Activated CD4-positive, alpha-beta memory T cell treated with anti-CD3 and anti-CD28 coated beads, Interleukin-2, amount 10 ng/mL, durations not matched to agents 7 days and 5 days (primary cell): ENCODE measurements at regions not wholly inside any gene's neighbourhood (a gene's known extent, or its start where the extent isn't known, plus 50 kb on each side); places are given as distances from the start of the nearest gene placed in this dataset.
"Not testable (repeated sequence)": the region's sequence is repeated elsewhere in the genome, so short reads cannot be mapped to it uniquely, and the experiment has no call there.

Experiments
- CTCF ChIA-PET: fragments of 350-600 bp; sonication (Branson Sonifier 250); formaldehyde crosslinking; loops from one replicate; lab custom pipeline; 2021; ENCODE audit warnings: antibody characterized with exemption, inconsistent platforms; lab: Charles Lee
- POLR2A ChIA-PET: fragments of 350-600 bp; sonication (Branson Sonifier 250); formaldehyde crosslinking; loops from one replicate; lab custom pipeline; 2021; ENCODE audit warnings: antibody characterized with exemption; lab: Charles Lee
- DNase-seq: peaks from one replicate; pipeline ENCODE4 v3.0.0-alpha.2; 2020
- H3K27ac Mint-ChIP-seq: one replicate; pipeline ENCODE4 v1.8.0; 2021; ENCODE audit warnings: mild to moderate bottlenecking, mixed read lengths
- H3K27me3 Mint-ChIP-seq: one replicate; pipeline ENCODE4 v1.8.0; 2021; ENCODE audit warnings: mixed read lengths
- H3K36me3 Mint-ChIP-seq: one replicate; pipeline ENCODE4 v1.8.0; 2021; ENCODE audit warnings: low read depth, mixed read lengths
- H3K4me1 Mint-ChIP-seq: one replicate; pipeline ENCODE4 v1.8.0; 2021; ENCODE audit warnings: mixed read lengths
- H3K4me3 Mint-ChIP-seq: one replicate; pipeline ENCODE4 v1.8.0; 2021; ENCODE audit warnings: mild to moderate bottlenecking, mixed read lengths
- H3K9me3 Mint-ChIP-seq: one replicate; pipeline ENCODE4 v1.8.0; 2021; ENCODE audit warnings: mixed read lengths

DNA sequence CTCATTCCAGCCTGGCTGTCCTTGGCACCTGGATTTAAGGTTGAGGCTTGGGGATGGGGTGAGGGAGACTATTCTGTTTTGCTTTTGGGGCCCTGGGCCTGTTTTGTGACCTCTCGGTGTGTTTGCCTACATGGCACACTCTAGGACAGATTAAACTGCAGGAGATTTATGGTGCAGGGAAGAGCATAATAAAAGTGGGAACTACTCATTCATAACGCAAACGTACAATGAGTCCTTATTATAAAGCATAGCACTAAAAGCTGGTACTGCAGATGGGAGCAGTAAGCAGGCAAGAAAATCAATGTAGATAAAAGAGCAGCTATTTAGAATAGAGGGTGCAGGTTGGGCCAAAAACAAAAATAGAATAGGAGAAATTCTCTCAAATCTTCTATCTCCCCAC is 238.4 kb downstream of the ACTR3 start:
- POLR2A ChIA-PET: no interaction called here
- H3K27me3 Mint-ChIP-seq: peaks cover 3% of the 10 kb centered on the region
- no peak overlapping the region for H3K27ac Mint-ChIP-seq
- no peak overlapping the region for H3K4me3 Mint-ChIP-seq
- CTCF ChIA-PET: no interaction called here
- no peaks in the 10 kb centered on the region for H3K9me3 Mint-ChIP-seq
- no peaks in the 10 kb centered on the region for H3K4me1 Mint-ChIP-seq
- DNase-seq: no peak
- H3K36me3 Mint-ChIP-seq: no peaks in the 10 kb centered on the region

DNA sequence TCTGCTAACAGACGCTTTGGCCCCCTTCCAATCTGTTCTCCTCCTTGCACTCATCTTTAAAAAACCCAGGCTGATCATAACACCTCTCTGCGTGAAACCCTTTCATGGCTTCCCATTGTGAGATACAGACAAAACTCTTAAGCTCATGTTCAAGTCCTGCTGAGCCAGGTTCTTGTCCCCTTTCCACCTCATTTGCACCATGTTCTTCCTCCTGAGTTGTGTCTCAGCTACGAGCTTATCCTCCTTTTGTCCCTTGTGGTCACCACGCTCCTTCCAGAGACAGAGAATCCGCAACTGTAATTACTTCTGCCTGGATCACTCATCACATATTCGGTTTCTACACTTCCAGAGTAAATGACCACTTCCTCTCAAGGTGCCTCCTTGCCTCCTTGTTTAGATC is 238.8 kb downstream of the ACTR3 start:
- CTCF ChIA-PET: no interaction called here

DNA sequence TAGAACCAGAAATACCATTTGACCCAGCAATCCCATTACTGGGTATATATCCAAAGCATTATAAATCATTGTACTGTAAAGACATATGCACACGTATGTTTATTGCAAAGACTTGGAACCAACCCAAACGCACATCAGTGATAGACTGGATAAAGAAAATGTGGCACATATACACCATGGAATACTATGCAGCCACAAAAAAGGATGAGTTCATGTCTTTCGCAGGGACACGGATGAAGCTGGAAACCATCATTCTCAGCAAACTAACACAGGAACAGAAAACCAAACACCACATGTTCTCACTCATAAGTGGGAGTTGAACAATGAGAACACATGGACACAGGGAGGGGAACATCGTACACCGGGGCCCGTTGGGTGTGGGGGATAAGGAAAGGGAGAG is 242.2 kb downstream of the ACTR3 start:
- H3K27me3 Mint-ChIP-seq, CTCF ChIA-PET, H3K9me3 Mint-ChIP-seq, H3K27ac Mint-ChIP-seq, DNase-seq, H3K4me1 Mint-ChIP-seq, POLR2A ChIA-PET, H3K36me3 Mint-ChIP-seq, H3K4me3 Mint-ChIP-seq: not testable (repeated sequence)

More for the DNA sequence above, 238.8 kb downstream of the ACTR3 start:
- H3K27ac Mint-ChIP-seq: no peak overlapping the region
- H3K9me3 Mint-ChIP-seq: no peaks in the 10 kb centered on the region
- no peaks in the 10 kb centered on the region for H3K36me3 Mint-ChIP-seq
- POLR2A ChIA-PET: no interaction called here
- no peak for DNase-seq
- peaks cover 2% of the 10 kb centered on the region for H3K27me3 Mint-ChIP-seq
- no peaks in the 10 kb centered on the region for H3K4me1 Mint-ChIP-seq
- H3K4me3 Mint-ChIP-seq: no peak overlapping the region

DNA sequence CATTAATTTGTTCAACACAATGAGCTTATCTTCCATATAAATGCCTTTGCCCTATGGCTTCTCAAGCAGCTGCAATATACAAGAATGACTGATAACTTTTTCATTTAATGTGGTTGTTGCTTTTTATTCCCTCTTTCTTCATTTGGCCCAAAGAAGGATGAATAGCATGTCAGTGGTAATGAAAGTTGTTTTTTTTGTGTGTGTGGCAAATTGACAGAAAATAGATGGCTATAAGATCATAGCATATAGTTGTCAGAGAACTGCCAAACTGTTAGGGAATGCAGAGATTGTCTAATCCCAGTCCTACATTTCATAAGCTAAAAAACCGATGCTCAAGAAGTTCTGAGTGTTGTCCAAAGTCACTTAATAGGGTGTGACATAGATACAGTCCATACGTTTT is 244.3 kb downstream of the ACTR3 start:
- no peaks in the 10 kb centered on the region for H3K9me3 Mint-ChIP-seq
- no peak overlapping the region for H3K27ac Mint-ChIP-seq
- H3K4me1 Mint-ChIP-seq: no peaks in the 10 kb centered on the region
- ChIA-PET POLR2A (no interaction called here), CTCF (no interaction called here)
- no peaks in the 10 kb centered on the region for H3K27me3 Mint-ChIP-seq
- no peak for DNase-seq
- no peaks in the 10 kb centered on the region for H3K36me3 Mint-ChIP-seq
- no peak overlapping the region for H3K4me3 Mint-ChIP-seq

DNA sequence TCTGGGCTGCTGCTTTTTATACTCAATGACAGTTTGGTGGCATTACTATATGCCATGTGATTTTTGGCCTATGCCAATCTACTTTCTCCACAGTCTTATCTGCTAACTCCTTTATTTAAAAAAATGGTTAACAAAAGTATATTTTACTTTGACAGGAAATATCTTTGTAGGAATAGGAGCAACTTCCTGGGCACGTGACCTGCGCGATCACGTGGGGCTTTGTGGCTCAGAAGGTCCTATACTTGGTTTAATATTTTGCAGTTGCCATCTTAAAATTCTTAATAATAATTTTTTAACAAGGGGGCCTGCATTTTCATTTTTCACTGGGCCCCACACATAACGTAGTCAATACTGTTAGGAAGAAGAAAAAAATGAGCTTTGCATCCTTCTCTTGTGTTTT is 249.7 kb downstream of the ACTR3 start:
- no peak overlapping the region for H3K4me3 Mint-ChIP-seq
- ChIA-PET CTCF (no interaction called here), POLR2A (no interaction called here)
- no peaks in the 10 kb centered on the region for H3K27me3 Mint-ChIP-seq
- no peaks in the 10 kb centered on the region for H3K36me3 Mint-ChIP-seq
- no peaks in the 10 kb centered on the region for H3K9me3 Mint-ChIP-seq
- no peaks in the 10 kb centered on the region for H3K4me1 Mint-ChIP-seq
- no peak for DNase-seq
- no peak overlapping the region for H3K27ac Mint-ChIP-seq

DNA sequence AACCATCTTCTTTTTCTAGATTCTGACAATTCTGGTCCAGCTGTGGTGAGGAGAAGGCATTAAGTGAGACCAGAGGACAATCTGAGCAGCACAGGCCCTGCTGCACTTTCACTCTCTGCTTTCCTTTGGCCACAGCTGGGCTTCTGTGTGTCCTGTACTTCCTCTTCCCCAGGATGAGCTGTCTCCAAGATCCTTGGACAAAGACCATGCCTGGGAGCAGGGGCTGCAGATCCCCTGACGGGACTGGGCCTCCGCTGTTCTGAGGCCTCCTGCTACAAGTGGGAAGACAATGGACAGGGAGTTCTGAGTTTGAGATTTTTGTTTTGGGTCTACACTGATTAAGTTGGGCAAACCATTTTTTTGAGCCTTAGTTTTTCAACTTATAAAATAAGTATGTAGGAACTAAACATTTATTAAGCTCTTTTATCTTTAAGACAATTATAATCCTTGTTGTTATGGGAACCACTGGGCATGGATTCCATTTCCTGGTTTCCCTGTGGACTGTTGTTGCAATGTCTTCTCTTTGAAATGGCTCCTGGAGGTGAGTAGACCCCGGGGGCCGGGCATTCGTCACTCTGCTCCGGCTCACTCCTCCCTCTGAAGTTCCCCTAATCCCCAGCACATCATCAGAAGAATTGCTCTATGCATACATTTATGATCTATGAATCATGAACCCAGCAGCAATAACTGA is 266.6 kb downstream of the ACTR3 start:
- CTCF ChIA-PET: no interaction called here
- POLR2A ChIA-PET: interaction anchor here (1.2 kb wide), 1 partner anchor 9 kb away, joined by 3 read pairs; no protein-coding TSS in a partner anchor

DNA sequence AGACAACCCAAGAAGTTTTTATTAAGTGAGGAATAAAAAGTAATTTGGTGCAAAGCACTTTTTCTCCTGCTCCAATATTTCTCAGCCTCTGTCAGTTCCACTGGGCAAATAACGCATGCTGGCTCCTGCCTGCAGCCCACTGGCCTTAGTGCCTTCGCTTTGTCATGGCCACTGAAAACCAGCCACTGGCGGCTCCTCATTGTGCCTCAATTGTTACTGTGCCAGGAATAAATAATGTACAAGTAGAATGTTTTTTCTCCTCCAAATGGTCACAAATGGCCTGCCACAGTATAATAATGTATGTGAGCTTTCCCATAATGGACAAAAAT is 267.1 kb downstream of the ACTR3 start:
- no peak overlapping the region for H3K4me3 Mint-ChIP-seq
- ChIA-PET POLR2A (interaction anchor here (1.2 kb wide), 1 partner anchor 9 kb away, joined by 3 read pairs; no protein-coding TSS in a partner anchor), CTCF (no interaction called here)
- H3K4me1 Mint-ChIP-seq: no peaks in the 10 kb centered on the region
- H3K9me3 Mint-ChIP-seq: no peaks in the 10 kb centered on the region
- H3K36me3 Mint-ChIP-seq: no peaks in the 10 kb centered on the region
- H3K27ac Mint-ChIP-seq: no peak overlapping the region
- H3K27me3 Mint-ChIP-seq: no peaks in the 10 kb centered on the region
- DNase-seq: no peak

More for the DNA sequence above, 266.6 kb downstream of the ACTR3 start:
- H3K27me3 Mint-ChIP-seq: no peaks in the 10 kb centered on the region
- no peak for DNase-seq
- H3K4me1 Mint-ChIP-seq: no peaks in the 10 kb centered on the region
- no peaks in the 10 kb centered on the region for H3K36me3 Mint-ChIP-seq
- H3K27ac Mint-ChIP-seq: no peak overlapping the region
- H3K9me3 Mint-ChIP-seq: no peaks in the 10 kb centered on the region
- no peak overlapping the region for H3K4me3 Mint-ChIP-seq

DNA sequence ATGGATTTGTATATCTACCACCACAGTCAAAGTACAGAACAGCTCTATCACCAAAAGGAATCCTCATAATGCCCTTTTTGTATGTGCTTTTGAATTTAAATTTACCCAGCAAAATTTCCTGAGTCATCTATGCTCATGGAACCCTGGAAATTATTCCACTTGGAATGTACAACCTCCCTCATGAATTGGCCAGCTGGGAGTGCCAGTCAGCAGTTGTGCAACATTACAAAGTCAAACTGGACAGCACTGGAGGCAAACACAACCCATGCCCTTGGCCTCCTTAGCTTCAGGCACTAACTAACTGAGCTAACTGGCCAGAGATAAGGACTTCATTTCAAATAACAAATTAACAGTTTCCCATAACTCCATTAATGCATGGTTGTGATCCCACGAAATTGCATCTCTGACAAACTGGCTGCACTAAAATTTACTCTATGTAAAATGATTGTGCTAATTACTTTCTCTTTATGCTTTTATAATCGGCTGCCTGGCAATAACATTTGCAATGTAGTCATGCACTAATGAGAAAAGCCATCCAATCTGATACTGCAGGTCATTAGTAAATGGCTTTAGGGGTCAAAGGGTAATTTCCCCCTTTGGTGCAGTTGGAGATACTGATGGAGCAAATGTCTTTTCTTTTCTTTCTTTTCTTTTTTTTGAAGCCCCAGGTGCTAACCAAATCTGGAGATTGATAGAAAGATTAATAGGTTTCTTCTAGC is 270.5 kb downstream of the ACTR3 start:
- no peak for DNase-seq
- no peaks in the 10 kb centered on the region for H3K4me1 Mint-ChIP-seq
- no peak overlapping the region for H3K4me3 Mint-ChIP-seq
- no peaks in the 10 kb centered on the region for H3K27me3 Mint-ChIP-seq
- H3K36me3 Mint-ChIP-seq: no peaks in the 10 kb centered on the region
- CTCF ChIA-PET: no interaction called here
- no peaks in the 10 kb centered on the region for H3K9me3 Mint-ChIP-seq
- H3K27ac Mint-ChIP-seq: no peak overlapping the region
- POLR2A ChIA-PET: no interaction called here

DNA sequence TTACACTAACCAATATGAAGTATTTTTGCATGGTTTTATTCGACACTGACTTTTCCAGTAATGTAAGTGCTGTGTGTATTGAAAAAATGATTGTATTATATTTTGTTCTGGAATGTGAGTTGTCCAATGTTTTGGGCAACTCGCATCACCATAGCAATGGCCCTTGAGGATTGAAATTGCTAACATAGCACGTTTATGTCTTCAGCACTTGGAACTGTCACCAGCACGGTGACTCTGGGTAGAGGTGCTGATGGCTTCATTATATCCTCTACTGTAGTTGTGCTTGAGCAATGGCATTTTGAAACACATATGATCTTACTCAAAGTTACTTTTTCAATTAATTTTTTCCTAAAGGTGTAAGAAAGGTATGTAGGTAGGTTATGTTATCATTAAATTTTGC is 271.5 kb downstream of the ACTR3 start:
- Mint-ChIP-seq H3K9me3 (no peaks in the 10 kb centered on the region), H3K4me1 (no peaks in the 10 kb centered on the region), H3K27me3 (no peaks in the 10 kb centered on the region), H3K36me3 (no peaks in the 10 kb centered on the region), H3K27ac (no peak overlapping the region), H3K4me3 (no peak overlapping the region)
- ChIA-PET POLR2A (no interaction called here), CTCF (no interaction called here)
- DNase-seq: no peak

DNA sequence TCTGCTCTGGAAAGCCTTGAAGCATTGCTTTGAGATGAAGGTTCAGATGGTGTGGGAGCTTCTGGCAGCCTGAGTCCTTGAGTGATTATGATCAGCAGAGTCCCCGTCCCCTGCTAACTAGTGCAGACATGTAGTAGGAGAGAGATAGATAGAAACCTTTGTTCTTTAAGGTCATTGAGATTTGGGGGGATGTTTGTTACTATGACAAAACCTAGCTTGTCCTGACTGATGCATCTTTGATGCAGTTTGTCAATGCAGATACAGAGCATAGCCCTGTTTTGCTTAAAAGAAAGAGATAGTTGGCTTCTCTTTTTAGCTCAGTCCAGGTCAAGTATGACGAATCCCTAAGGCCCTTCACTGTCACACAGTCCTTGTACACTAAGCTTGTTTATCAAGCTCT is 274.6 kb upstream of the DPP10 start:
- no peak overlapping the region for H3K4me3 Mint-ChIP-seq
- no peak overlapping the region for H3K27ac Mint-ChIP-seq
- no peaks in the 10 kb centered on the region for H3K36me3 Mint-ChIP-seq
- H3K9me3 Mint-ChIP-seq: no peaks in the 10 kb centered on the region
- DNase-seq: no peak
- ChIA-PET CTCF (no interaction called here), POLR2A (no interaction called here)
- no peaks in the 10 kb centered on the region for H3K4me1 Mint-ChIP-seq
- peaks cover 2% of the 10 kb centered on the region for H3K27me3 Mint-ChIP-seq

DNA sequence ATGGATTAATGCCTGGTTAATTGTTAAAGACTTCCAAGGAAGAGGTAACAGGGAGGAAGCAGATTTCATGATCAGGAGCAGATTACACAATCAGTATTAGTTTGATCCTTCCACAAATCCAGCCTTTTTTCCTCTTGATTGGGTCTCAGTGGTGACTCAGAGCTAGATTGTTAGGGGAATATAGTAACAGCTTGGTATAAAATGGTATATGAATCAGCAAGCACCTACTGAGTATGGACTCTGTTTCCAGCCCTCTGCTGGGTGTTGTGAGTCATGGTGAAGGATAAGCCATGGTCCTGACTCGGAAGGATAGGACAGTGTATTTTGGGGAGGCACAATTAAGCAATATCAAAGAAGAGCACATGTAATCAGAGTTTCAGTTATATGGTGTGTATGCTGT is 272.4 kb upstream of the DPP10 start:
- DNase-seq: no peak
- Mint-ChIP-seq H3K27me3 (peaks cover 2% of the 10 kb centered on the region), H3K36me3 (no peaks in the 10 kb centered on the region), H3K9me3 (no peaks in the 10 kb centered on the region), H3K27ac (no peak overlapping the region), H3K4me1 (no peaks in the 10 kb centered on the region), H3K4me3 (no peak overlapping the region)
- POLR2A ChIA-PET: no interaction called here
- CTCF ChIA-PET: no interaction called here

DNA sequence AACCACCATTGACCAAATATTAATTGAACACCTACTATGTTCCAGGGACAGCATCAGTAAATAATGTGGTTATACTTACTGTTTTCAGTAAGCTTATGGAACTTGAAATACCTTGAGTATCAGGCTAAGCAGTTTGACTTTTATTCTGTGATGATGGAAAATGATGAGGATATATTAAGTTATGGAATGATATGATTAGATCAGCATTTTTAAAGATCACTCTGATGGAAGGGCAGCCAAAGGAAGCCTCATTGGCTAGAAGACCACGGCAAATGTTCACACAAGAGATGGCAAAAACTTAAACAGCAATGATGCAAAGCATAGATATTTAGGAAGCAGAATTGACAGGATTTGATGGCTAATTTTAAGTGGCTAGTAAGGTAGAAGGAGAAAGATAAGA is 266.9 kb upstream of the DPP10 start:
- POLR2A ChIA-PET: no interaction called here
- CTCF ChIA-PET: no interaction called here
- Mint-ChIP-seq H3K4me1 (no peaks in the 10 kb centered on the region), H3K4me3 (no peak overlapping the region), H3K9me3 (no peaks in the 10 kb centered on the region), H3K36me3 (no peaks in the 10 kb centered on the region), H3K27me3 (no peaks in the 10 kb centered on the region), H3K27ac (no peak overlapping the region)
- DNase-seq: no peak

DNA sequence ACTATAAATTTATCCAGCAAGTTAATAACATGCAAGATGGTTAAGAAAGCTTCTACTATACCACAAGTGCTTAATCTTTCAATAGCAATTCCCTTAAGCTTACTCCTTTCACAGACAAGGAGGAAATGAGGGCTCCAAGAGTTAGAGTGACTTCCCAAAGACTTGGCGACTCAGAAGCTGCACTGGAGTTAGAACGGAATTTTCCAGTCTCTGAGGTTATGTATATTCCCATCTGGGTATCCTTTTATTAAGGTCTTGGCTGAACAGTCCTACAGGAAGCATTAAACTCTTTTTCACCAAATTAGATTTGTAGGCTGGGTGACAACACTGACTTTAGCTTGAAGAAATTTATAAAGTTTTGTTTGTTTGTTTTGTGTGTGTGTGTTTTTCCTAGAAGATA is 256.9 kb upstream of the DPP10 start:
- no peak overlapping the region for H3K4me3 Mint-ChIP-seq
- no peaks in the 10 kb centered on the region for H3K27me3 Mint-ChIP-seq
- H3K9me3 Mint-ChIP-seq: no peaks in the 10 kb centered on the region
- no peaks in the 10 kb centered on the region for H3K36me3 Mint-ChIP-seq
- ChIA-PET POLR2A (no interaction called here), CTCF (no interaction called here)
- H3K4me1 Mint-ChIP-seq: no peaks in the 10 kb centered on the region
- DNase-seq: no peak
- H3K27ac Mint-ChIP-seq: no peak overlapping the region

DNA sequence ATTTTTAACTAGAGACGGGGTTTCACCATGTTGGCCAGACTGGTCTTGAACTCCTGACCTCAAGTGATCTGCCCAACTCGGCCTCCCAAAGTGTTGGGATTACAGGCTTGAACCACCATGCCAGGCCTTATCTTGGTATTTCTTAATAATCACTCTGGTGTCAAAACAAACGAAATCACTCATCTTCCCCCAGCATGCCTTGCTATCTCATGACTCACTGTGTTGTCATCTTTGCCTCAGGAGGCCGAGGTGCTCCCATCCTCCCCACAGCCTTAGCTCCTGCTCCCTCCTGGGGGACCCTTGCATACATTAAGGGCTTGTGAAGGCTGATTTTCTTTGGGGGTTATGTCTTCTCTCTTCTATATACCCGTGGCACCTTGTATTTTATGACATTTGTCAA is 250.1 kb upstream of the DPP10 start:
- Mint-ChIP-seq H3K27me3 (no peaks in the 10 kb centered on the region), H3K4me3 (no peak overlapping the region), H3K4me1 (no peaks in the 10 kb centered on the region), H3K9me3 (no peaks in the 10 kb centered on the region), H3K36me3 (no peaks in the 10 kb centered on the region), H3K27ac (no peak overlapping the region)
- no peak for DNase-seq
- POLR2A ChIA-PET: no interaction called here
- CTCF ChIA-PET: no interaction called here
